NCI-H524 (cell line): ENCODE measurements at regions not wholly inside any gene's neighbourhood (a gene's known extent, or its start where the extent isn't known, plus 50 kb on each side); places are given as distances from the start of the nearest gene placed in this dataset.
"Not testable (repeated sequence)": the region's sequence is repeated elsewhere in the genome, so short reads cannot be mapped to it uniquely, and the experiment has no call there.

ENCODE experiments used
- DNase-seq, 2 experiments: peaks; one replicate each; lab custom pipeline; 2025; lab: John Stamatoyannopoulos, UW

GRCh38 chr2:75325594-75325993 lies 126.3 kb upstream of the TACR1 start:
- DNase-seq = no peak

DNA sequence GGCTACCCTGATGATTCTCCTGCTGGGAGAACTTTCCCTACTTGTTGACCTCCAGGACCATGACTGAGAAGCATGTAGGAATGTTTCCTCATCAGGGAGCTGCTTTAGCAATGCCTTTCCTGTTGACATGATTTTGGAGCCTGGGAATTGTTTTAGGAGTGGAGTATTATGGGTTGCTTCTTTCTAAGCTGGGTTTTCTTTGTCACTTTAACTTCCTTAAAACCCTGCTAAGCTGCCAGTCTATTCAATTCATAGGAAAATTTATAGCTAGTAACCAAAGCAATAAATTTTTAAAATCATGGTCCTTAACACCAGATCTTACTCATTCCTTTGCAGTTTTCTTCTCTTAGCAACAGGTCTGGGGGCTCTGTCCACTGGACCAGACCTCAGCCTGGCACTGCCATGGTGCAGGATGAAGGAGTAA lies 125.6 kb upstream of the TACR1 start:
- no peak for DNase-seq

DNA sequence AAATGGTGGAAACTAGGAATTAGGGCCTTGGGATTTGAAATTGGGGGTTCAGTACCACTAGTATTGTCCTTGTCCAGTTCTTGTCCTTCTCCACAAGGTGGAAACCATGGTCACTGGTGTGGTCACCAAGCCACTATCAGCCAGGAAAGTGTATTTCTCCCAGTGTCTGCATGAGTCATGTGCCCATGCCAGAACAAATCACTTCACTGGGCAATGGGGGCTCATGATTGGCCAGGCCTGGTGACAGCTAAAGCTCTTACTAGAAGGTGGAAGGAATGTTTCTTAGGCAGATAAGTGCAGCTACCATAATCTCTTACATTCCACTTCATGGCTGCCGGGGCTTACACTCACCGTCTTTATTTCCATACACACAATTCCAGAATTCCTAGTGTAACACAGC lies 124.8 kb upstream of the TACR1 start:
- no peak for DNase-seq

- no peak for DNase-seq
These were observed 122.2 kb upstream of the TACR1 start for GRCh38 chr2:75321599-75321922.

DNA sequence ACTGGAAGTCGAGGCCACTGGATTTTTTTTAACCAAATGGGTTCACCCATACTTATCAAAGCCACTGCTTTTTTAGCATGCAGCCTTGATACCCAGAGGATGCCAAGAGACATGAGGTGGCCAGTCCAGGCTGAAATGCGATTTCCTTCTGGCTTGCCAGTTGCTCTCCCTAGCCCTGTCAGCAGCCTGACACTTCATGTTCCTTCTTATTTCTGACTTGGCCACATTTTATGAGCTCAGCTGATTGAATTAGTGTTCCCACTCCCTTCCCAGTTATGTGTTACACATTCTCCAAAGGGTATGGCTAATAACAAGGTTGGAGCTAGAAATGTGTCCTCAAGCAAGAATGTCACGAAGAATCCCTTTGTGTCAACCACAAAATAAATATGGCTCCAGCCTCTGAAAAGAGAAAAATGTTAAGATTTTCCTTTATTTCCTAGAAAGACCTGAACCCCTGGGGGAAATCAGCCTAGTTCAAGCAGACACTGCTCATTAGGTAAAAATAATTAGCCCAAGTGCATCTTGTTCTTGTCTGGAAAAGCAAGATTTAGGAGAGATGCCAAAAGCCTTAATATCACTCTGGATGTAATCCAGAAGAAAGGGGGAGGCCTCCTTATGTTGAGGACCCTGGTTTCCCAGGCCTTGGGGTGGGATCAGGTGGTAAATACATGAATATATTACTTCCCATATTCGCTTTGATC lies 121.7 kb upstream of the TACR1 start:
- no peak for DNase-seq

- DNase-seq = no peak
These were observed 120.6 kb upstream of the TACR1 start for GRCh38 chr2:75319951-75320350.

DNA sequence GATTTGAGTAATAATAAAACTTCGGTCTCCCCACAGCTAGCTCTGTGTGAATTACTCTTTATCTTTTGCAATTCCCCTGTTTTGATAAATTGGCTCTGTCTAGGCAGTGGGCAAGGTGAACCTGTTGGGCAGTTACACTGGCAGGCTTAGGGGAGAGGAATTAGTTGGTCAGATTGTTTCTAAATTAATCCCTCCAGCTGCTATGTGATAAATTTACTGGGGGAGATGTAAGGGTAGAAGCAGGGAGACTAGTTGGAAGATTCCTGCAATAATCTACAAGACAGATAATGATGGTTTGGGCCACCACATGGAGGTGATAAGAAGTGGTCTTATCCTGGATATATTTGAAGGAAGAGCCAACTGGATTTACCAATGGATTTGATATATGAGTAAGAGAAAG lies 118.5 kb upstream of the TACR1 start:
- DNase-seq = peak; percentile 8 to 66

GRCh38 chr2:75317316-75317715 lies 118.0 kb upstream of the TACR1 start:
- no peak for DNase-seq

GRCh38 chr2:75315436-75315835 lies 116.1 kb upstream of the TACR1 start:
- no peak for DNase-seq

- DNase-seq = peak in 1 of 2 experiments; percentile 2
These were observed 112.7 kb upstream of the TACR1 start for GRCh38 chr2:75311993-75312392.

- no peak for DNase-seq
These were observed 112.2 kb upstream of the TACR1 start for GRCh38 chr2:75311521-75311920.

DNA sequence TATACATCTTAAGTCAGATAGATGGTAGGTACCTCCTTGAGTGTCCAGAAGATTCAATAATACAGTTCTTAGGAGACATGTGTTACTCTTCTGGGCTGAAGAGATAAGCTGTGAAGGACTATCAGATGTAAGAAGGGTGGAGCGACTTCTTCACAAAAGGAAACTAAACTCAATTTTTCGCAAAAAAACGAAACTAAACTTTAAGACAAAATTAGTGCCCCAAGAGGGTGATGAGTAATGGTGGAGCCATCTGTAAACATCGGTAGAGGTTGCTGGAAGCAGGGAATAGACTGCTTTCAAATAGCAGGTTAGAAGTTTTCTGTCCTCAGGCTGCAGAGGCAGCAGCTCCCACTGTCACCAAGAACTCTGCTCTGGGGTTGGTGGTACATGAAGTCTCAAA lies 111.6 kb upstream of the TACR1 start:
- no peak for DNase-seq

- DNase-seq = no peak
These were observed 110.5 kb upstream of the TACR1 start for GRCh38 chr2:75309596-75310463.

DNA sequence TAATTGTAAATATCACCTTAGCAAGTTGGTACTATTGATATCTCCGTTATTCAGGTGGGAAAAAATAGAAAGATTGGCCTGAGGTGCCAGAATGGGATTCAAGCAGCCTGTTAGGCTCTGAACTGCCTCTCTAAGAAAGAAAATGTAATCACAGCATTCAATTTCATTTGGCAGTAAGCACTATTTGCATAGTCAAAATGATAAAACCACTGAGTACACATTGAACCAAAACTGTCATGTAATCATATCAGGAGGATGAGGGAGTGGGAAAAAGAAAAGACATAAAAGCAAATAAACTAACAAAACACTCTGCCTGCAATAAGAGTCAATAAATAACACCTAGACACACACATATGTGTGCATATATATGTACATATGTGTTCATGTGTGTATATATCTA lies 103.9 kb upstream of the TACR1 start:
- DNase-seq = no peak

DNA sequence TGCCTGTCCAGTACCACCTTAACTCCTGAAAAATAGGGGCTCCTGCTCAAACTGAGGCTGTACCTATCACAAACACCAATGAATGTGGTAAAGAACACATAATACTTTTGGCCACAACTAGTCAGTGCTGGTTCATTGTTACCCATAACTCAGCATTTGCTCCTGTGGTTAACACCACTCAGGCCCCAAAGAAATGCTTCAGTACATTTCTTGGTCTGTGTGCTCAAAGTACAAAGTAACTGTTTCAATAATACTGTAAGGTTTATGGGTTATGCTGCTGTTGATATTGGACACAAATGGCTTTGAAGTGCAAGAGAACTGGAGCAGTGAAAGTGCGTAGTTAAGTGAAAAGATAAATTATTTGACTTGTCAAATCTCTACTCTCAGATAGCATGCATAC lies 95.0 kb upstream of the TACR1 start:
- DNase-seq = no peak

- no peak for DNase-seq
These were observed 93.5 kb upstream of the TACR1 start for GRCh38 chr2:75292826-75293225.

GRCh38 chr2:75290600-75291150 lies 91.4 kb upstream of the TACR1 start:
- no peak for DNase-seq

- DNase-seq = no peak
These were observed 90.5 kb upstream of the TACR1 start for GRCh38 chr2:75289771-75290170.

DNA sequence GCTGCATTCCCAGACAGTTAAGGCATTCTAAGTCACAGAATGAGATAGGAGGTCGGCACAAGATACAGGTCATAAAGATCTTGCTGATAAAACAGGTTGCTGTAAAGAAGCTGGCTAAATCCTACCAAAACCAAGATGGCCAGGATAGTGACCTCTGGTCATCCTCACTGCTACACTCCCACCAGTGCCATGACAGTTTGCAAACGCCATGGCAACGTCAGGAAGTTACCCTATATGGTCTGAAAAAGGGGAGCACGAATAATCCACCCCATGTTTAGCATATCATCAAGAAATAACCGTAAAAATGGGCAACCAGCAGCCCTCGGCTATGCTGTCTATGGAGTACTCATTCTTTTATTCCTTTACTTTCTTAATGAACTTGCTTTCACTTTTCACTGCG lies 89.9 kb upstream of the TACR1 start:
- not testable (repeated sequence) for DNase-seq

DNA sequence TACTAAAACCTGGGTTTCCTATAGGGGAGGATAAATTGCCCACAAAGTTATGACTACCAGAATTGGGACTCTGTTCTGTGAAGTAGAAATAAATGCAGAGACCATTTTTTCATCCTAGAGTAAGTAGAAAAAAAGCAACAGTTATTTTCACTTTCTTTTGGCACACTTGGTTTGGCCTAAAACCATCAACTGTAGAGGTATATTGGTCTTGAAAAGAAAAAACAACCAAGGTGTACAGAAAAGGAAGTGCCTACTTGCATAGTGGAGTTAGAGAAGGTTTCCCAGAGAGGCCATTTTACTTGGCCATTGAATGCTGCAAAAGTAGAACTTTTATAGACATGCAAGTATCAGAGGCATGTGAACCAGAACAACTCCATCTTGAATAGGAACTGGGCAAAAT lies 89.4 kb upstream of the TACR1 start:
- no peak for DNase-seq

DNA sequence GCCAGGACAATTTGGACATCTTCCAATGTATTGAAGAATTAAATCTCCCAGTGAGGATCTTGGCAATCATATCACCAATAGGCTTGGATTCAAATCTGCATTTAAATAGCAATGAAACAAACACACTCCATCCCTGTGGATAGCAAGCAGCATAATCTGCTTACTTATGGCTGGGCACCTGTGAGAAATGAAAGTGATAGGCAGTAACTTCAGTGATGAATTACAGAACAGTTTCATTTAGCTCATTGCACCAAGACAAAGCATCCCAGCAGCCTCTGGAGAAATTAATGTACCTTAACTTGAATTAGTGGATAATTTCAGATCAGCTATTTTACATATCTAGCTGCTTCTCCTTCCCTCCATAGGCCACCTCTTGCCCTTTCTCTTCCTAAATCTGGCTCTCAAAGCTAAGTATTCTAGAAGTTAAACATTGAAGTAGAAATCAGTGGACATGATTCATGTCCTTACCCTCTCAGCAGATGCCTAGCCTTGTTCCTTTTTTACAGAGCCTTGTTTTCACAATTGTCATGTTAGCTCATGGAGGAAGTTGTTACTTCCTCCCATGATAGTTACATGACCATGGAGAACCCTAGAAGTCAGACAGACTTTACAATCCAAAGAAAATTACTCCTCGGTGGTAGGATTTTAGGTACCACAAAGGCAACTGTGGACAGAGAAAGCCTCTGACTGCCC lies 88.5 kb upstream of the TACR1 start:
- DNase-seq = no peak

- no peak for DNase-seq
These were observed 85.0 kb upstream of the TACR1 start for GRCh38 chr2:75284345-75284744.
